Uterus (tissue), 3 donors: ENCODE measurements at regions not wholly inside any gene's neighbourhood (a gene's known extent, or its start where the extent isn't known, plus 50 kb on each side); places are given as distances from the start of the nearest gene placed in this dataset.

Experiments used
- DNase-seq, 2 donors: peaks; one replicate each; pipeline ENCODE4 v3.0.0-alpha.2; 2019 to 2020
- H3K27ac ChIP-seq, 2 donors: fragments of 200-600 bp; sonication (generic); 1 replicate in 1 of 2; 2 replicates in 1 of 2; pipeline ENCODE4 v1.5.1; 2016 to 2018
- H3K27me3 ChIP-seq, 2 donors: fragments of 200-600 bp; sonication (generic); one replicate each; pipeline ENCODE4 v1.5.1; 2018 to 2019; ENCODE audit warnings: control low read depth in 1 of 2
- H3K36me3 ChIP-seq, 2 donors: fragments of 200-600 bp; sonication (generic); one replicate each; pipeline ENCODE4 v1.5.1; 2019; ENCODE audit warnings: control low read depth in 1 of 2
- H3K4me1 ChIP-seq, 2 donors: fragments of 200-600 bp; sonication (generic); one replicate each; pipeline ENCODE4 v1.5.1; 2018 to 2019; ENCODE audit warnings: control low read depth in 1 of 2
- H3K4me3 ChIP-seq, 2 donors: fragments of 200-600 bp; sonication (generic); 1 replicate in 1 of 2; 2 replicates in 1 of 2; pipeline ENCODE4 v1.5.1; 2018 to 2019; ENCODE audit warnings: mild to moderate bottlenecking in 1 of 2
- H3K9me3 ChIP-seq, 2 donors: fragments of 200-600 bp; sonication (generic); one replicate each; pipeline ENCODE4 v1.5.1; 2019; ENCODE audit warnings: control low read depth in 1 of 2
- POLR2A ChIP-seq, 2 donors: fragments of 450-650 bp; IDR thresholded peaks; one replicate each; pipeline ENCODE4 v1.6.1; 2016; ENCODE audit warnings: antibody characterized with exemption in 2 of 2, mild to moderate bottlenecking in 1 of 2, moderate library complexity in 1 of 2
- intact Hi-C: fragments of 100-400 bp; cut with DNase I; formaldehyde crosslinking; loops from one replicate; pipeline ENCODE4 v1.15.1; 2023; ENCODE audit warnings: low total_unique reads
- TF ChIP-seq, protein P1 (sequence below), 4 experiments: fragments of 200-600 bp in 2 of 4; fragments of 450-650 bp in 2 of 4; sonication (generic) in 2 of 4; IDR thresholded peaks; one replicate each; pipeline ENCODE4 v1.5.1; 2016 to 2019; ENCODE audit warnings: antibody characterized with exemption in 4 of 4, mild to moderate bottlenecking in 2 of 4, moderate library complexity in 1 of 4
- donor health status: DM: yes; HTN: yes; CAD: no.

DNA sequence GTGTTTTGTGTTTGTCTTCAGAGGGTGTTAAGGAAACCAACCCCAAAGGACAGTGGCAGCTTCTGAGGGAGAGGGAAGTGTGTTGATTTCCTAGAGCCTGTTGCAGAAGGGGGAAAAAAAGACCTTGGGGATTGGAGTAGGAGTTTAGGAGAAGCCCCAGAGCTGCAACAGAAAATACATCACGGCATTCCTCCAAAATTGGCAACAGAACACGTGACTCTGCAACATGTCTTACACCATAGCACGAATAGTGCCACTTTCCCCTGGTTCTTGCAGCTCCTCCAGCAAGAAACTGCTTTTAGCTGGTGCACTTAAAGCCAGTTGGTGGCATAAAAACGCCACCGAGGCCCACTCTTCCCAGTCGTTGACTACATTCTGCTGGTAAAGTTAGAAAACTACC lies 473.0 kb downstream of the CD83 start:
- no peaks in the 10 kb centered on the region for H3K27me3 ChIP-seq
- DNase-seq: no peak
- no peak overlapping the region for H3K27ac ChIP-seq
- no peaks in the 10 kb centered on the region for H3K36me3 ChIP-seq
- H3K4me1 ChIP-seq: no peaks in the 10 kb centered on the region
- TF ChIP-seq, protein P1, sequence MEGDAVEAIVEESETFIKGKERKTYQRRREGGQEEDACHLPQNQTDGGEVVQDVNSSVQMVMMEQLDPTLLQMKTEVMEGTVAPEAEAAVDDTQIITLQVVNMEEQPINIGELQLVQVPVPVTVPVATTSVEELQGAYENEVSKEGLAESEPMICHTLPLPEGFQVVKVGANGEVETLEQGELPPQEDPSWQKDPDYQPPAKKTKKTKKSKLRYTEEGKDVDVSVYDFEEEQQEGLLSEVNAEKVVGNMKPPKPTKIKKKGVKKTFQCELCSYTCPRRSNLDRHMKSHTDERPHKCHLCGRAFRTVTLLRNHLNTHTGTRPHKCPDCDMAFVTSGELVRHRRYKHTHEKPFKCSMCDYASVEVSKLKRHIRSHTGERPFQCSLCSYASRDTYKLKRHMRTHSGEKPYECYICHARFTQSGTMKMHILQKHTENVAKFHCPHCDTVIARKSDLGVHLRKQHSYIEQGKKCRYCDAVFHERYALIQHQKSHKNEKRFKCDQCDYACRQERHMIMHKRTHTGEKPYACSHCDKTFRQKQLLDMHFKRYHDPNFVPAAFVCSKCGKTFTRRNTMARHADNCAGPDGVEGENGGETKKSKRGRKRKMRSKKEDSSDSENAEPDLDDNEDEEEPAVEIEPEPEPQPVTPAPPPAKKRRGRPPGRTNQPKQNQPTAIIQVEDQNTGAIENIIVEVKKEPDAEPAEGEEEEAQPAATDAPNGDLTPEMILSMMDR (IDR thresholded peaks at IDR 0.05): no peak
- no peak for TF ChIP-seq POLR2A (IDR thresholded peaks at IDR 0.05)
- H3K4me3 ChIP-seq: no peak overlapping the region
- no peaks in the 10 kb centered on the region for H3K9me3 ChIP-seq
- intact Hi-C loops: no loop called here

DNA sequence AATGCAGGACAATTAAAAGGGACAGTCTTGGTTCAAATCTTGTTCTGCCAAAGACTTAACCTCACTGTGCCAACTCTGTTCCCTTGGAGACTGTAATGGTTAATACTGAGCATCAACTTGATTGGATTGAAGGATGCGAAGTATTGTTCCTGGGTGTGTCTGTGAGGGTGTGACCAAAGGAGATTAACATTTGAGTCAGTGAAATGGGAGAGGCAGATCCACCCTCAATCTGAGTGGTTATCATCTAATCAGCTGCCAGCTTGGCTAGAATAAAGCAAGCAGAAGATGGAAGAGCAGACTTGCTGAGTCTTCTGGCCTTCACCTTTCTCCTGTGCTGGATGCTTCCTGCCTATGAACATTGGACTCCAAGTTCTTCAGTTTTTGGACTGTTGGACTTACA lies 474.4 kb downstream of the CD83 start:
- DNase-seq: no peak
- no peaks in the 10 kb centered on the region for H3K9me3 ChIP-seq
- H3K27me3 ChIP-seq: no peaks in the 10 kb centered on the region
- intact Hi-C loops: no loop called here
- TF ChIP-seq POLR2A (IDR thresholded peaks at IDR 0.05): no peak
- TF ChIP-seq, protein P1 (IDR thresholded peaks at IDR 0.05): no peak
- no peaks in the 10 kb centered on the region for H3K4me1 ChIP-seq
- H3K4me3 ChIP-seq: no peak overlapping the region
- H3K36me3 ChIP-seq: no peaks in the 10 kb centered on the region
- no peak overlapping the region for H3K27ac ChIP-seq

DNA sequence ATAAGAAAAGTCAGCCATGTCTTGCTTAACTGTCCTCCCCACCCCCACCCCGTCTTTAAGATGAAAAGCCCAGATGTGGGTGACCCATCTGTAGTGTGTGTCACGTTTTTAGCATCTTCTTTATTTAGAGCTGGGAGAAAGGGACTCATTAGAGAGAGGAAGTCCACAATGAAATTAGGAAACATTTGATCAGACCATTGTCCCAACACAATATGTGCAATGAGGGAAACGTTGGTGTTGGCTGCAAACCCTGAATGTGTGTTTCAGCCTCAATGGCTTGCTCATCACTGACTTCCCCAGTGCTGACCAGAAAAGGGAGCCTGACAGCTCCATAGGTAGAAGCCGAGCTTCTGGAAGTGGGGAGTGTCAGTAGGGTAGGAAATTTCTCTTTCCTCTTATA lies 475.7 kb downstream of the CD83 start:
- H3K36me3 ChIP-seq: no peaks in the 10 kb centered on the region
- no peak overlapping the region for H3K27ac ChIP-seq
- no peaks in the 10 kb centered on the region for H3K27me3 ChIP-seq
- H3K9me3 ChIP-seq: no peaks in the 10 kb centered on the region
- no peak for TF ChIP-seq POLR2A (IDR thresholded peaks at IDR 0.05)
- TF ChIP-seq, protein P1 (IDR thresholded peaks at IDR 0.05): no peak
- intact Hi-C loops: no loop called here
- no peak for DNase-seq
- no peaks in the 10 kb centered on the region for H3K4me1 ChIP-seq
- no peak overlapping the region for H3K4me3 ChIP-seq

DNA sequence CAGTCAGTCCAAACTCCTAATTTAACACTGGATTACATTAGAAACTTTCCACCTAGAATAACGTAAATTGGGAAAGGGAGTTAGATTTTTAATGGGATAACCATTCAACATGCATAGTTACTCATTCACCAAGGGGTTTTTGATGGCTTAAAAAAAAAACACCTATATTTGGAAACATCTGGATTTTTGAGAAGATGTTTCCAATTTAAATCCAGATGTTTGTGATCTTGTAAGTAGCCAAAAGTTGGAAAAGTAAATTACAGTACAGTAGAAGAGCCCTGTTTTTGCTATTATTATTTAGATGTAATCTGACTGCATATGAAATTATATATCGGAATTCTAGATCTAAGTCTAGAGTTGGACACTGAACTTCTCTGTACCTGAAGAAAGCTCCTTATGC lies 478.2 kb downstream of the CD83 start:
- Histone ChIP-seq H3K27ac (no peak overlapping the region), H3K4me1 (no peaks in the 10 kb centered on the region), H3K4me3 (no peak overlapping the region), H3K36me3 (no peaks in the 10 kb centered on the region), H3K9me3 (no peaks in the 10 kb centered on the region), H3K27me3 (no peaks in the 10 kb centered on the region)
- no peak for DNase-seq
- no peak for TF ChIP-seq POLR2A (IDR thresholded peaks at IDR 0.05)
- TF ChIP-seq, protein P1 (IDR thresholded peaks at IDR 0.05): no peak
- intact Hi-C loops: no loop called here

DNA sequence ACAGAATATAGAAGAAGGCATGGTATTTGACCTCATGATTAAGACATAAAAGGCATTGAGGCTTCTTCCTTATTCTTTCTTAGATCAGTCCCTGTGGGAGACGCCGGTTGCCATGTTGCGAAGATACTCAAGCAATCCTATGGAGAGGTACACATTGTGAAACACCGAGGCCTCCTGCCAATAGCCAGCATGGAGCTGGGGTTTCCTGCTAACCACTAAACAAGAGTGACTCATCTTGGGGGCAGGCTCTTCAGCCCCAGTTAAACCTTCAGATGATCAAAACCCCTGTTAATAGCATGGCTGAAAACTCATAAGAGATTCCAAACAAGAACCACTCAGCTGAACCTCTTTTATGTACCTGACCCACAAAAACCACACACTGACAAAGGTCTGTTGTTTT lies 478.8 kb downstream of the CD83 start:
- Histone ChIP-seq H3K27ac (no peak overlapping the region), H3K36me3 (no peaks in the 10 kb centered on the region), H3K4me3 (no peak overlapping the region), H3K4me1 (no peaks in the 10 kb centered on the region), H3K9me3 (no peaks in the 10 kb centered on the region), H3K27me3 (no peaks in the 10 kb centered on the region)
- TF ChIP-seq, protein P1 (IDR thresholded peaks at IDR 0.05): no peak
- TF ChIP-seq POLR2A (IDR thresholded peaks at IDR 0.05): no peak
- DNase-seq: no peak
- intact Hi-C loops: no loop called here
